ENCODE measurements at regions not wholly inside any gene's neighbourhood (a gene's known extent, or its start where the extent isn't known, plus 50 kb on each side); places are given as distances from the start of the nearest gene placed in this dataset.
"Not testable (repeated sequence)": the region's sequence is repeated elsewhere in the genome, so short reads cannot be mapped to it uniquely, and the experiment has no call there.

DNA sequence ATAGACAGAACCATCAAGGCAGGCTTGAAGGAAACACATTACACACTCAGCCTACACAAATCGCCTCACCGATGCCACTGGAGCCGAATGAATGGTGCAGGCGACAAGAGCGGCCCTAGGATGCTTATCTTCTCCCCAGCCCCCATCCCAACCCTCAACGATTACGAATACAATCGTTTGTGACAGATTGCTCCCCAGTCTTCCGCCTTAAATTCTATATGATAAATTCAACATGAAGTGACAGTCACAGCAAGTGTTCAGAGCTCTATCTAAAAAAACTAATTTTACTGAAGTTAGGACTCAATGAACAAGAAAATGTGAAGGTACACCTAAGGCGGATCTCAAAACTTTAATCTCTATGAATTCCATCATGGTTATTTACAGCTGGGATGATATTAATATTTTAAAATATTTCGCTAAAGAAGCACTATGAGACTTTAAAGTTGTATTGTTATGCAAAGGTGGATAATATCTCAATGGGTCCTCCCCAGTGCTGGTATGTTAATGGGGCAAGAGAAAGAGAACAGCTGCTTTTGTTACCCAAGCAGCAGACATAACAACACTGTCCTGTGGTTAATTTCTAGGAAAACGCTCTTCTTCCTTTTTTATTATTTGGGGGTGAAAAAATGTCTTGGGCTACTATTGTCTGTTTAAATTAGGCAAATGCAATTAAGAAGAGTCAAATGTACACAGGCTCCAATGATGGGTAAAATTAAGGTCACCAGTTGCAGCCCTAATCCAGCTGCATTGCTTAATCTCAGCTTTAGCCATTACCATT lies 147.6 kb upstream of the NR2F2 start:
- DNase-seq (ENCODE audit: low read depth): no peak

DNA sequence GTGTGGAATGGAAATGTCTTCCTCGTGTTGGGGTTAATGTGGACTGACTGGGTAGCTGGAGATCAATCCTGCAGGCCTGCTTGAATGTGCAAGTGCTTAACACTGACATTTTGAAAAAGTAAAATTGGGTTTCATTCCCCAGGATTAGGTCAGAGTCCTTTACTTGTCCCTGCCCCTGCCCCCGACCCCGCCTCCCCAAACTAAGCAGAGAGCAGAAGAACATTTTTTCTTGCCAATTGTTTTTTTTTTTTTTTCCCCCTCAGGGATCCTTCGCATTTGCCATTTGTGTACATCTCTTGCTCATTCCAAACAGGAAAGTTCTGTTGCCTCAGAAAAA lies 147.0 kb upstream of the NR2F2 start:
- DNase-seq (ENCODE audit: low read depth): no peak

DNA sequence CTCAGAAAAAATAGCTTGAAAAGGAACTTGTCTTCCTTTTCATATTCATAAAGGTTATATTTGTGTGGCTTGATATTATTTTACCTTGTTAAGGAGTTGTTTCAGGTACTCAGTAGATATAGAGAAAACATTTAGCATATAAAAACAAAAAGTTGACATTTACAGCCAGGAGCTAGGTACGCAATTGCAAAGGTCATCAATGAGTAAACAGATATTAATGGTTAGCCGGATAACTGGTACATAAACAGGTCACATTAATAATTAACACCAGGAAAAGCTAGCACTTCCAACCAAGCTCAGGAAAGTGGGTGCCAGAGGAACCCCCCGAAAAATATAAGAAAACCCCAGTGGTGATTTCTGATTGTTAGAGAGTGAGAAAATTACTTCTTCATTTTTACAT lies 146.6 kb upstream of the NR2F2 start:
- DNase-seq (ENCODE audit: low read depth): no peak

DNA sequence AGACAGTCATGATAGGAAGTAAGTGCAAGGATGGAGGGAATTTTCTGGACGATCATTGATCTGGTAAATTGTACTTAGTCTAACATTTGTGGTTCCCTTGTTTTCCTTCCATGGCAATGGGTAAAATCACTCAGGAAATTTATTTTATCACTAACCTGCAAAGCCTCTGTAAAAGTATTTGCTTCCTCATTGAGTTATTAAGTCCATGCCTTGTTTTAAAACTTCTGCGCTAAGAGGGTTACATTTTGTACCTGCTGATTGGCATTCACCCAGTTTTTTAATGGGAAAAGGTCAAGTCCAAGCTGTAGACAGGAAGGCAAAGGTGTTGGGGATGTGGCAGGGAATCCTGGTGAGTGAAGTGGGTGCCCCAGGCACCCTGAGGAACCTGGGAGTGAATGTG lies 146.2 kb upstream of the NR2F2 start:
- DNase-seq (ENCODE audit: low read depth): no peak

DNA sequence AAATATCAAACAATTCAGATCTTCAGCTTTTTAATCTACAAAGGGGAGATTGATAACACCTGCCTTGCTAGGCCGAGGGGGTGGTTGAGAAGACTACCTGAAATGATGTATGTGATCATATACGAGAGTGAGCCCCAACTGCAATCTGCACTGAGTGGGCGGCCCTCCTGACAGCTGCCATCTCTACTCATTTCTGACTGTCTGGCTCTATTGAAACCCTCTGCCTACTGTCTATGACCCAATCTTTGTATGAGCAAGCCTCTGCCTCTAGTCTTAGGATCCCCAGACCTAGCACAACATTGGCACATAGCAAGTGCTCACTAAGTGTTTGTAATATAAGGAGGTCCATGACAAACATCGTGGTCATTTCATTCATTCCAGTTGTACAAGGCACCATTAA lies 144.4 kb upstream of the NR2F2 start:
- DNase-seq (ENCODE audit: low read depth): no peak

DNA sequence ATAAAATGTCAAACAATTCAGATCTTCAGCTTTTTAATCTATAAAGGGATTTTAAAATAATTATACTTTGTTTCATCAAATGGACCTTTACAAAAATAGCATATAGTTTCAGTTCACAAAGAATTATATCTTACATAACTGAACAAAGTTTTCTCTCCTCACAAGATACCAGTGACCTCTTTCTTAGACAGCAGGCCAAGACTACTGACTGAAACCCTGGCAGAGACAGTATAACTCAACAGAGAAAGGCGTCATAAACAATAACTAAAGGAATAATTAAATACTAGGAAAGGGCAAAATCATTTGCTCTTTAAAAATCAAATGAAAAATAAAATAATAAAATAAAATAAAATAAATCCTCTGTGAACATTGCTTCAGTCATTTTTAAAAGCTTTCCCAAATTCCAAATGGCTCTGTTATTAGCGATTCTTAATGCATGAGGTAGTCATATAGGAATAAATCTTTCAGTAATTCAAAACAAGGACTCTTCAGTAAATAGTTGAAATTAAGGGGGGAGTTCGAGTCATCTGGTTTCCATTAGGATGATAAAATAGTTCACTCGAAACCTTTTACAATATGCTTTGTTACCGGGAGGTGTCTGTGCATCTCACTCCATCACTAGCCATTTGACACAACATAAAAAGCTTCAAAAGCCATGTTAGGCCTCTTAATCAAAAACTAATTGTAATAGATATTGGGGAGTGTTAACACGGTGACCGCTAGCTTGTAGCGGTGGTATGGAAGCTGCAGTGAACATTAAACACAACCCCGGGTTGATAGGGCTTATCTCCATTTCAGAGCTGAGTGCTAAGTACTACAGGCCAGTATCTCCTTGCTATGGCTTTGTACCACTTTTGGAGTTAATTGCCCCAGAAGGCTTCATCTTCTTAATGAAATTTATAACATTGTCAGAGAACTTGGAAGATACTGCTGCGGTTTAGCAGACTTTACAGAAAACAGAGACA lies 142.9 kb upstream of the NR2F2 start:
- no peak for DNase-seq (ENCODE audit: low read depth)

DNA sequence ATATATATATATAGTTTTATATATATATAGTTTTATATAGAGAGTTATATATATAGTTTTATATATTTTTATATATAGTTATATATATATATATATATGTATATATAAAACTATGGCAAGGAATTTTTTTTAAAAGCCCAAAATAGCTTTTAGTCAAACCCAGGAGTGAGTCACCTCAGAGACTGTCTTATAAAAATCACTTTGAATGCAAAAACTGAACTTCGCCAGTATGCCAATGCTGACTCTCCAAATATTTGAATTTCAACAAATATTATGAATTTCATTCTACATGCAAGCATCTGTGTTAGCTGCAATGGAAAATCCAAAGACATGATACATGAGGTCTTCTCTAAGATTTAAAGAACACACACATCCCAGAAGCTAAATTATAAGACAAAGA lies 132.8 kb upstream of the NR2F2 start:
- DNase-seq (ENCODE audit: low read depth): no peak

DNA sequence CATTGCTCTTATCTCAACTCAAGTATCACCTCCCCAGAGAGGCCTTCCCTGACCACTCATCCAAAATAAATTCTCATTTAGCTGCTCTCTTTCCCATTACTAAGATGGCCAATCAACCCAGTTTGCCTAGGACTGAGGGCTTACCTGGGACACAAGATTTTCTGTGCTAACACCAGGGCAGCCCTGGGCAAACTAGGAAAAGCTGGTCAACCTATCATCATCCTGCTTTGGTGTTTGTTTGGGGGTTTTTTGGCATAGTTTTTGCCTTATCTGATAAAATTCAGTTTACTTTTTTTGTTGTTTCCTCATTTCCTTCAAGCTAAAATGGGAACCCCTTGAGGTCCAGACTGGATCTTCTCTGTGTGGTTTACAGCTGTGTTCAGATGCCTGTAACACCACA lies 131.4 kb upstream of the NR2F2 start:
- no peak for DNase-seq (ENCODE audit: low read depth)

DNA sequence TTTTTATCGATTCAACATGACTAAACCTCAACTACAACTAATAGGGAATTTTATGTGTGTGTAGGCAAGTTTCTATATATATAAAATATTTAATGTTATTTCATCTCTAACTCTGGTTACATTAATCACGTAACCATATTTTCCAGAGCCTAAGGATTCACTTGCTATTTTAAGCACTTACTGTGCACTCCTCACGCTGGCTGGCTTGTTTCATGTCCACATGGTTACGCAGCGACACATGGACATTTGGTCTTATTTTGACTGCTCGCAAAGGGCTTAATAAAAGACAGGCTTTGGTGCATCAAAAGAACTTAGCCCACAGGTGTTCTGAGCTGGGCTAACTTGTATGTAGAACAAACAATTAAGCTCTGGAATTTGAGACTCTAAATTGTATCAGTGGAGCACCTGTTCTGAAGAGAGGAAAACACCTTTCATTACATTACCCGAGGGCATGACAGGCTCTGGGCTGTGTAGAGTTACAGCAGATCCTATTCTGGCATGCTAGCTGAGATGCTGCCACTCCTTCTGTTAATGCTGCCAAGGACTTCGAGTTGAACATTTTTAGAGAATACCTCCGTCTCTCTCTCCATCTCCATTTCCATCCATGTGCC lies 130.0 kb upstream of the NR2F2 start:
- peak; percentile 24 for DNase-seq (ENCODE audit: low read depth)

DNA sequence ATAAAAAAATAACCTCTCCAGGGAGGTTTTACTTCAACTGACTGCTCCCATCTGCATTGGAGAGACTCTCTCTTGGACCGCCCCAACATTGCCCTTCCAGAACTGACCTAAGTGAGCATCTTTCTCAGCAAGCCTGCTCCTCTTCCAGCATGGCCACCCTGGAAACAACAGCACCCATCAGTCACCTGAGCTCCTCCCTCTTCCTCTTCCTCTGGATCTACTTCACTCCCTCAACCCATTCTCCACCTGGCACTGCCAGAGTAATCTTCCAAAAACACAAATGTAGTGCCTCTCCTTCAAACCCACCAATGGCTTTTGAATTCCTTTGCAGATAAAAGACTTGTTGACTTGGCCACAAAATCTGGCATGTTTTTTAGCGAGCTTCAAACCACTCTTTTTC lies 128.8 kb upstream of the NR2F2 start:
- no peak for DNase-seq (ENCODE audit: low read depth)

DNA sequence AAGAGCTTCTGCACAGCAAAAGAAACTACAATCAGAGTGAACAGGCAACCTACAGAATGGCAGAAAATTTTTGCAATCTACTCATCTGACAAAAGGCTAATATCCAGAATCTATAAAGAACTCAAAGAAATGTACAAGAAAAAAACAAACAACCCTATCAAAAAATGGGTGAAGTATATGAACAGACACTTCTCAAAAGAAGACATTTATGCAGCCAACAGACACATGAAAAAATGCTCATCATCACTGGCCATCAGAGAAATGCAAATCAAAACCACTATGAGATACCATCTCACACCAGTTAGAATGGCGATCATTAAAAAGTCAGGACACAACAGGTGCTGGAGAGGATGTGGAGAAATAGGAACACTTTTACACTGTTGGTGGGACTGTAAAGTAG lies 124.9 kb upstream of the NR2F2 start:
- not testable (repeated sequence) for DNase-seq (ENCODE audit: low read depth)

DNA sequence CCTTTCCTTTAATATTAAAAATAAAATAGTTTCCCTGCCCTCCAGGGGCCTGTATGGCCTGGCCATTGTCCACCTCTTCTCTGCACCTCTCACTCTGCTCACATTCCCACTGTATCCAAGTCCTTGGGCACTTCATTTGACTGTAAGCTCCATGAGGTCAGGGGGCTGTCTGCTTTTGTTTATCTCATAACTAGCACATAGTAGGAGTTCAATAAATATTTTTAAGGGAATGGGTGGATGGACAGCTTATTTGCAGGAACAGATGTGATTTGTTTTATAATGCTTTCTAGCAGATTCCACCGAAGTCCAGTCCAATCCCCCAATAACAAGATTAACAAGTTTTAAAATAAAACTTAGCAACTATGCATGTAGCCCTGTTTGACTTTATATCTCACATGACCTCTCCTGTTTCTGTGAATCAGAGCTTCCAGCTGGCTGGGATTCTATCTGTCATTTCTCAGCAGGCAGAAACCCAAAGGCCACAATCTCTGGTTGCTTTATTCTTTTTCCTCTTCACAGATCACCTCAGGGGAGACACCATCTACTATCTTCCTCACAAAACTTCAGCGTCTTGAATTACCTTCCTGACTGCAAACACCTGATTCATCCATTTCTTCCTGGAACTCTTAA lies 123.0 kb upstream of the NR2F2 start:
- peak; percentile 54 for DNase-seq (ENCODE audit: low read depth)

DNA sequence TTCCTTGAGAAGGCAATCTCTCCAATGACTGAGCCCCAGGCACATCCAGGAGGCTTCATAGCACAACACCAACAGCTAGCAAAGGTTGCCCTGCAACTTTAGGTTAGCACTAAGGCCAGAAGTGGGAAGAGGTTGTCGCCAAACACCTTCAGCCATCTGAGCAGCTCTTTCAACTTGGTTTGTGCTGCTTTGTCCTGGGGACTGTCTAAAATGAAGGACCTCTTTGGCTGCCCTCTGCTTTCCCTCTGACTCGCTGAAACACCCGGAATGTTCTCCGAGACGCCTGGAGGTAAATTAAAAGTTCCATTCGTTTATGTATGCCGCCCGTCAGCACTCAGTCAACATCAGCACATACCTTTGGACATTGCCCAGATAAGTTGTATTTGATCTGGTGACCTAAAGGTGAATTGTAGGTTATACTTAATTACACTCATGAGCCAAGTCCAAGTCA lies 121.2 kb upstream of the NR2F2 start:
- DNase-seq (ENCODE audit: low read depth): no peak

DNA sequence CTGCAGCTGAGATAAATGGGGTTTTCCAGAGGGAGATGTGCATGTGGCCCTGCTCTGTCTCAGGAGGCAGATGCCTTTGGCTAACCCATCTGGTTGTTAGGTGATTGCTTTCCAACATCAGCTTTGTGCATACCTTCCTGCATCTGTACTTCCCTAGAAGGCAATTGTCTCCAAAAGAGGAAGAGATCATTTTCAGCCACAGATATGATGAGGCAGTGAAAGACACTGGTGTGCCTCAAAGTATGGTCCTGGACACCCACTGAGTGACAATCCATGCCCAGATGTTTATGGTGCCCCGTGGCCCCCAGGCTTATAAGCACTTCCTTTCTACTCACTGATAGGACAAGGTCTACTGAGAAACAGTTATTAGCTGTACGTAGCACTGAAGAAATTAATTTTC lies 117.5 kb upstream of the NR2F2 start:
- DNase-seq (ENCODE audit: low read depth): no peak

DNA sequence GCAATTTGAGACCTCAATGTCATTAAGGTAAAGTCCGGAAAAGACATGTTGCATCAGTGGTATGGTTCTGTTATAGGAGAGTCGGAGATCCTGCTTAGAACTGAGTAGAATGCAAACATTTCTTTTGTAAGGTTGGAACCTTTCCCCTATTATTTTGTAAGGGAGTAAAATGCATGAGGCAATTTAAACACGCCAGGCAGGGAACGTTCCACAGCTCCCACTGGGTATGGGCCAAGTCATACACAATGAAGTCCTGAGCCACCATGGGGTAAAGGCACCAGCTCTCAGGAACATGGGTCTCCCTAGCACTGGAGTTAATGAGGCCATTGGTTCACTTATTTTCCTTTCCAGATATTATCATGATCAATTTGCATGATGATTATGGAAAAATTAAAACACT lies 116.6 kb upstream of the NR2F2 start:
- DNase-seq (ENCODE audit: low read depth): no peak

DNA sequence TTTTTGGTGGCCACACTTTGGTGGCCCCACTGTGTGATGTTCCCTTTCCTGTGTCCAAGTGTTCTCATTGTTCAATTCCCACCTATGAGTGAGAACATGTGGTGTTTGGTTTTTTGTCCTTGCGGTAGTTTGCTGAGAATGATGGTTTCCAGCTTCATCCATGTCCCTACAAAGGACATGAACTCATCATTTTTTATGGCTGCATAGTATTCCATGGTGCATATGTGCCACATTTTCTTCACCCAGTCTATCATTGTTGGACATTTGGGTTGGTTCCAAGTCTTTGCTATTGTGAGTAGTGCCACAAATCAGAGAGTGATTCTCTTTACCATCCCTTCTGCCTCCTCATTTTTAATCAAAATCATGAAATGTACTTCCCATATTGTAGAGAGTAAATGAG lies 114.0 kb upstream of the NR2F2 start:
- not testable (repeated sequence) for DNase-seq (ENCODE audit: low read depth)

DNA sequence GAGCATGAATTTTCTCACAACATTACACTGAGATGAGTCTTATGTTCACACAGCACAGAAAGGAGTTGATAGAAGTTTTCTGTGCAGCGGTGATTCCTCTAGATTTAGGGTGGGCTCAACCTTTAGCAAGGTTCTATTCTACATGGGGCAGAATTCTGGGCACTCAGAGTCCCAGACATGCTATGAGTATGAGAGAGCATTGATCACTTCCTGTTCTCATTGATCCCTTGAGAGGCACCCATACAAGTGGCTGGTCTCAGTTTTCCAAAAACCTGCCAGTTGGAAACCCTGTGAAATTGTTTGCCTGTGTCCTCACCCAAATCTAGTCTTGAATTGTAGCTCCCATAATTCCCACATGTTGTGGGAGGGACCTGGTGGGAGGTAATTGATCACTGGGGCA lies 112.5 kb upstream of the NR2F2 start:
- no peak for DNase-seq (ENCODE audit: low read depth)

DNA sequence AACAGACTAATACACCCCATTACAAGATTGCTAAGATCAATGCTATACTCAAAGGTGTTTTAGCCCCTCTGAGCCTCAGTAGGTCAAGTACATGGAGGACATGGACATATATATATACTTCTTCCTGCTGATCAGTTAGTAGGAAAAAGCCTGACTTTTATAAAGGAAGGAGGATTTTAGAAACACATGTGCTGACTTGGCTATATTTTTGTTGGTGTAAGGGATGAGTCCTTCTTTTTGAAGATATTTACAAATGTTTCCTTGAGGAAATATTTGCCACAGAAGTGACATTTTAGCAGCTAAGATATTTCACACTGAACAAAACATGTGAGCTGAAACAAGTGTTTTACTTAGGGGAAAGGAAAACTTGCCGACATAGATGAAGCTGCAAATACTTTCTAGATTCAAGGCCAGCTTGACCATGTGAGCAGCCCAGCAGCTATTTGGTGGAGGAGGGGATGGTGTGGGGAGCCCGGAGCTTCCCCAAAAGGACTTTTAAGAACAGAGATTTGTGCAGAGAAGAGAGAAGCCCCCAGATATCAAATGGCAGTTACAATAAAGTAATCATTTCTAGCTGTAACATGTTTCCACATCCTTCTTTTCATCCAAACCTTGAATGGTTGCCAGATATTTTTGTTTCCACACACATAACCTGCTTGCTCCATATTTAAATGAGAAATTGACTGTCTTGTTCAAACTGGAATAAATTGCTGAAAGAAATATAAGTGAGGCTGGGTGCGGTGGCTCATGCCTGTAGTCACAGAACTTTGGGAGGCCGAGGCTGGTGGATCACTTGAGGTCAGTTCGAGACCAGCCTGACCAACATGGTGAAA lies 111.7 kb upstream of the NR2F2 start:
- no peak for DNase-seq (ENCODE audit: low read depth)

DNA sequence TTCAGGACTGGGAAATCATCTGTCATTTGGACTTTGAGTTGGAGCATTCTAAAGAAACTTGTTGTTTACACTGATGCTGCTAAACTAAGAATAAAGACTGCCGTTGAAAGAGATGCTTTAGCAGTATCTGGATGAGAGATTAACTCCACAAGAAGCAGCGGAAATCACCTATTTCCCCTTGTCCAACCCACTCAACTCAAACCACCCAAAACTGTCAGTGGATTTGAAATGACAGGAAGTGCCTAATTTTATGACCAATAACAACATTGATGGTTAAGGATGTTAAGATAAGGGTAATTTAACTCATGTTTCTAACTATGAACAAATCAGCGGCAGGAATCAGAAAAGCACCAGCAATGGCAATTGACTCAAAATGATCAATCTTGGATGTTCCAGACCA lies 110.8 kb upstream of the NR2F2 start:
- DNase-seq (ENCODE audit: low read depth): no peak

DNA sequence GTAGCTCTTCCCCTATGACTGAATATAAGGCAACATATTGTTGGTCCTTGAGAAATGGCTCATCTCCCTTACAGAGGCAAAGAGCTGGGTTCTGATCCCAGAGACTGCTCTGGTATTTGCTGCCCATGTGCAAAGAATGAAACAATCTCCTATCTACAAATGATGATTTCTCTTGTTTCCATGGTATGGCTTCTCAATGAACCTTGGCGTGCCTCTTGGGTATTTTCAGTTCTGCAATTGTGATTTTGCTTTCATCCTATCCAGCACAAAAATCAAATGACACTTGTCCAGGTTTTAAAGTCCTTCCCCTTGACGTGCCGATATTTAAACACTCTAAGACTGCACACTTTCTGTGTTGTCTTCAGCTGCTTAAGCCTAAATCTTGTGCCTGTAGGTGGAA lies 109.8 kb upstream of the NR2F2 start:
- no peak for DNase-seq (ENCODE audit: low read depth)

DNA sequence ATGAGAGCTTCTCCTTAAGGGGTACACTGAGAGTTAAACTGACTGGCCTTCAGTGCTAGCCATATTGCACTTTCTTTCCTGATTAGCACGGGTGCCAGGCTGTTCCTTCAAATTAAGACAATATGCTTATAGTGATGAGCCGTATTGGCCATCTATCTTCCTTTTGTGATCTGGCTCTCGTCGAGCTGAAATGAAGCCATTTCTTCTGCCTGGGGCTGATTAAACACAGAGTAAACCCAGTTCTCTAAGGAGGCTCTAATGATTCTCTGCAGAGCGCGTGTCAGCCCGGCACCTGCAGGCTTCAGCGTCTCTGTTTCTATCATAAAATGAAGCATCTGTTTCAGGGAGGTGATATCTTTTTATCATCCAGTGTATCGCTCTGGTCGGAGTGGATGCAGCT lies 107.5 kb upstream of the NR2F2 start:
- DNase-seq (ENCODE audit: low read depth): no peak

All from myocyte (in vitro differentiated cells).